Immature natural killer cell (primary cell): ENCODE measurements at regions not wholly inside any gene's neighbourhood (a gene's known extent, or its start where the extent isn't known, plus 50 kb on each side); places are given as distances from the start of the nearest gene placed in this dataset.
"Not testable (repeated sequence)": the region's sequence is repeated elsewhere in the genome, so short reads cannot be mapped to it uniquely, and the experiment has no call there.

Experiments
- DNase-seq, 3 donors: peaks; one replicate each; pipeline ENCODE4 v3.0.0; 2022; ENCODE audit warnings: mixed read lengths in 1 of 3
- H3K27ac Mint-ChIP-seq, 6 donors: one replicate each; pipeline ENCODE4 v1.8.0; 2020; ENCODE audit warnings: mixed read lengths in 6 of 6, mild to moderate bottlenecking in 5 of 6, inconsistent platforms in 4 of 6, moderate library complexity in 3 of 6
- H3K27me3 Mint-ChIP-seq, 3 donors: one replicate each; pipeline ENCODE4 v1.8.0; 2020 to 2021; ENCODE audit warnings: low read depth in 3 of 3, mild to moderate bottlenecking in 3 of 3, mixed read lengths in 3 of 3, moderate library complexity in 3 of 3, inconsistent platforms in 1 of 3
- H3K36me3 Mint-ChIP-seq, 3 donors: one replicate each; pipeline ENCODE4 v1.8.0; 2020; ENCODE audit warnings: mixed read lengths in 3 of 3, inconsistent platforms in 2 of 3, mild to moderate bottlenecking in 2 of 3
- H3K4me1 Mint-ChIP-seq, 2 donors: one replicate each; pipeline ENCODE4 v1.8.0; 2020; ENCODE audit warnings: inconsistent platforms in 2 of 2, mild to moderate bottlenecking in 2 of 2, mixed read lengths in 2 of 2, moderate library complexity in 1 of 2
- H3K4me3 Mint-ChIP-seq, 5 donors: one replicate each; pipeline ENCODE4 v1.8.0; 2020; ENCODE audit warnings: mild to moderate bottlenecking in 5 of 5, mixed read lengths in 5 of 5, inconsistent platforms in 3 of 5, moderate library complexity in 3 of 5
- H3K9me3 Mint-ChIP-seq, 6 donors: one replicate each; pipeline ENCODE4 v1.8.0; 2020; ENCODE audit warnings: mild to moderate bottlenecking in 6 of 6, mixed read lengths in 6 of 6, inconsistent platforms in 4 of 6, moderate library complexity in 3 of 6

DNA sequence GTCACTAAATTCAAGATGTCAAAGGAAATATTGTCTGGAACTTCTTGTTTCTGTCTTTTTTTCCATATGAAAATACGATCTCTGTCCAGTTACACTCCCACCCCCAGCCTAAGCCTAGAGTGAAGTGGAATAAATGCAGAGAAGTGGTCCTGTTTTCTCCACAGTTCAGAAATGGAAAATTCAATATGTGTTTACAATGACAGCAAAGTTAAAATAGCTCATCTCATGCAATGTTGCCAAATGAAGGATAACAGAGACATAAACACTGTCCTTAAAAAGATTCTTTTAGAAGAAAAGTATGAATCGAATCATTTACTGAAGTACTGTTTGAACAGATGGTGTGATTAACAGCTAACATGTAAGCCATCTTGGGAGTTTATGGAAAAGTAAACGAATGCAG, 160.8 kb upstream of the STK26 start:
- no peak overlapping the region for H3K27ac Mint-ChIP-seq
- no peak for DNase-seq
- H3K36me3 Mint-ChIP-seq = no peaks in the 10 kb centered on the region
- peaks cover 0 to 5% (median 3%) of the 10 kb centered on the region in 3 donors for H3K27me3 Mint-ChIP-seq
- H3K9me3 Mint-ChIP-seq = no peaks in the 10 kb centered on the region
- H3K4me3 Mint-ChIP-seq = no peak overlapping the region
- no peaks in the 10 kb centered on the region for H3K4me1 Mint-ChIP-seq

DNA sequence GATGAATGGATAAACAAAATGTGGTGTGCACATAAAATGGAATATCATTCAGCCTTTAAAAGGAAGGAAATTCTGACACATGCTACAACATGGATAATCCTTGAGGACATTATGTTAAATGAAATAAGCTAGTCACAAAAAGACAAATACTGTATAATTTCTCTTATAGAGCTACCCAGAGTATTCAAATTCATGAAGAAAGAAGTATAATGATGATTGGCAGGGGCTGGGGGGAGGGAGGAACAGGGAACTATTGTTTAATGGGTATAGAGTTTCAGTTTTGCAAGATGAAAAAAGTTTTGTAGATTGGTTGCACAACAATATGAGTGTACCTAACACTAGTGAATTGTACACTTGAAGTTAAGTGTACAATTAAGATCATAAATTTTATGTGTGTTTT, 153.9 kb upstream of the STK26 start:
- no peak overlapping the region for H3K27ac Mint-ChIP-seq
- no peaks in the 10 kb centered on the region for H3K4me1 Mint-ChIP-seq
- H3K4me3 Mint-ChIP-seq = no peak overlapping the region
- H3K27me3 Mint-ChIP-seq = peaks cover 0 to 10% (median 7%) of the 10 kb centered on the region in 3 donors
- H3K9me3 Mint-ChIP-seq = no peaks in the 10 kb centered on the region
- H3K36me3 Mint-ChIP-seq = no peaks in the 10 kb centered on the region
- DNase-seq = no peak

DNA sequence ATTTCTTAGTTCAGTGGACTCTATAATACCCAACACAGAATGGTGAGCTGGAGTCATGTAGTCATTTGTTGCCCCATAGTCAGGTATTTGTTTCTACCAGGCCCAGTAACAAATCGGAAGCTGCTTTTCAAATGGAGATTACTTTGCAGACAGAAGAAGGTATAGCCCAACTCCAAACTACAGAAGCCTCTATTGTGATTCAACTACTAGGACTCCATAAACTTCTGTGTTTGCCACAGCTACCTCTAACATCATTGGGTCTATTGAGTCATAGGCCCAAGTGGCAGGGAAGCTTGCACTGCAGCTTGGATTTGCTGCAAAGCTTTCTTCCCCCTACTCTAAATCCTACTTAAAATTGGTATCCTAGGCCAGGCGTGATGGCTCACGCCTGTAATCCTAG, 148.8 kb upstream of the STK26 start:
- no peak for DNase-seq
- H3K9me3 Mint-ChIP-seq = no peaks in the 10 kb centered on the region
- H3K27me3 Mint-ChIP-seq = peaks cover 0 to 5% (median under 1%) of the 10 kb centered on the region in 3 donors
- no peaks in the 10 kb centered on the region for H3K36me3 Mint-ChIP-seq
- H3K4me1 Mint-ChIP-seq = no peaks in the 10 kb centered on the region
- H3K4me3 Mint-ChIP-seq = no peak overlapping the region
- H3K27ac Mint-ChIP-seq = no peak overlapping the region

DNA sequence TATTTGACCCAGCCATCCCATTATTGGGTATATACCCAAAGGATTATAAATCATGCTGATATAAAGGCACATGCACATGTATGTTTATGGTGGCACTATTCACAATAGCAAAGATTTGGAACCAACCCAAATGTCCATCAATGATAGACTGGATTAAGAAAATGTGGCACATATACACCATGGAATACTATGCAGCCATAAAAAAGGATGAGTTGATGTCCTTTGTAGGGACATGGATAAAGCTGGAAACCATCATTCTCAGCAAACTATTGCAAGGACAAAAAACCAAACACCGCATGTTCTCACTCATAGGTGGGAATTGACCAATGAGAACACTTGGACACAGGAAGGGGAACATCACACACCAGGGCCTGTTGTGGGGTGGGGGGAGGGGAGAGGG, 147.3 kb upstream of the STK26 start:
- not testable (repeated sequence) for DNase-seq, H3K9me3 Mint-ChIP-seq, H3K27ac Mint-ChIP-seq, H3K27me3 Mint-ChIP-seq, H3K36me3 Mint-ChIP-seq, H3K4me1 Mint-ChIP-seq, H3K4me3 Mint-ChIP-seq

DNA sequence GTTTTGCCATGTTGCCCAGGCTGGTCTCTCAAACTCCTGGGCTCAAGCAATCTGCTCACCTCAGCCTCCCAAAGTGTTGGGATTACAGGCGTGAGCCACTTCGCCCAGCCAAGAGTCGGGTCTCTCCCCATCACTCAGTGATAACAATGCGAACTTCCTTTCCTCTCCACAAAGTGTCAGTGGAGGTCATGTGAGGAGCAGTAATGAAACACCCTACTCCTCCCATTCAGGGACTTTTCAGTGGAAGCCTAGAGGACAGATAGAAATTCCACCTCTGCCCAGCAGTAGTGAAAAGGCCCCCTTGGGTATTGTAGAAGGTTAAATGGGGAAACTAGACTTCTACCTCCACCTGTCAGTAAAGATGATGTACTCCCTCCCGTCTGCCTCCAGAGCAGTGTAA, 141.9 kb upstream of the STK26 start:
- Mint-ChIP-seq H3K27me3 (peaks cover 0 to 12% (median 1%) of the 10 kb centered on the region in 3 donors), H3K4me1 (no peaks in the 10 kb centered on the region), H3K36me3 (no peaks in the 10 kb centered on the region), H3K4me3 (no peak overlapping the region), H3K27ac (no peak overlapping the region), H3K9me3 (no peaks in the 10 kb centered on the region)
- no peak for DNase-seq

DNA sequence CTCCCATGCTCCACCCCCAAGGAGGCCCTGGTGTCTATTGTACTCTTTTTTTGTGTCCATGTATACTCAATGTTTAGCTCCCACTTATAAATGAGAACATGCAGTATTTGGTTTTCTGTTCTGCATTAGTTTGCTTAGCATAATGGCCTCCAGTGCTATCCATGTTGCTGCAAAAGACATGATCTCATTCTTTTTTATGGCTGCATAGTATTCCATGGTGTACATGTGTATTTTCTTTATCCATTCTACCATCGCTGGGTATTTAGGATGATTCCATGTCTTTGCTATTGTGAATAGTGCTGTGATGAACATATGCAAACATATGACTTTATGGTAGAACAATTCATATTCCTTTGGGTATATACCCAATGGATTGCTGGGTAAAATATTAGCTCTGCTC, 138.1 kb upstream of the STK26 start:
- not testable (repeated sequence) for H3K27ac Mint-ChIP-seq, H3K4me1 Mint-ChIP-seq

DNA sequence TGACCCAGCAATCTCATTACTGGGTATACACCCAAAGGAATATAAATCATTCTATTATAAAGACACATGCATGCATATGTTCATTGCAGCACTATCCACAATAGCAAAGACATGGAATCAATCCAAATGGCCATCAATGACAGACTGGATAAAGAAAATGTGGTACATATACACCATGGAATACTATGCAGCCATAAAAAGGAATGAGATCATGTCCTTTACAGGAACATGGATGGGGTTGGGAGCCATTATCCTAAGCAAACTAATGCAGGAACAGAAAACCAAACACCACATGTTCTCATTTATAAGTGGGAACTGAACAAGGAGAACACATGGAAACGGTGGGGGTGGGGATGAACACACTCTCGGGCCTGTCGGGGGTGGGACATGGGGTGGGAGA, 129.2 kb upstream of the STK26 start:
- not testable (repeated sequence) for H3K27me3 Mint-ChIP-seq, H3K4me1 Mint-ChIP-seq, H3K27ac Mint-ChIP-seq, DNase-seq, H3K36me3 Mint-ChIP-seq, H3K4me3 Mint-ChIP-seq, H3K9me3 Mint-ChIP-seq

More for the DNA sequence above, 138.1 kb upstream of the STK26 start:
- not testable (repeated sequence) for DNase-seq, H3K36me3 Mint-ChIP-seq, H3K9me3 Mint-ChIP-seq, H3K4me3 Mint-ChIP-seq
- peaks cover 0 to 24% (median 3%) of the 10 kb centered on the region in 3 donors for H3K27me3 Mint-ChIP-seq

DNA sequence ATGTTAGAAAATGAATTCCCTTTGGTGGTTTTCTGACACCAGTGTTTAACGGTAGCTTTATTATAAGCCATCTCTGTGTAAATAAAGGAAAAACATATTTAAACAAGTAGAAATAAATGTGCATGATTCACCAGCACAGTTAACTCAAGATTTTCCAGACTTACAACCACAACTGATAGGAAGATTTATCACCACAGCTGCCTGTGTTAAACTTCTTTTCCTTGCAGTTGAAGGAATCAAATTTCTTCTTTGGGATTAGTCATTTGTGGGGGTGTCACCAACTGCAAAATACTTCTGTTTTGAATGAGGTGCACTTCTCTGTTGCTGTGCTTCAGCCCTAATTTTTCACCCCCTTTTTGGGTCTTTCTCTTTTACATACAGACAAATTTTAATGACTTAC, 128.1 kb upstream of the STK26 start:
- Mint-ChIP-seq H3K36me3 (no peaks in the 10 kb centered on the region), H3K27ac (no peak overlapping the region), H3K4me3 (no peak overlapping the region), H3K9me3 (no peaks in the 10 kb centered on the region), H3K4me1 (no peaks in the 10 kb centered on the region), H3K27me3 (peaks cover 0 to 6% (median 0%) of the 10 kb centered on the region in 3 donors)
- DNase-seq = no peak

DNA sequence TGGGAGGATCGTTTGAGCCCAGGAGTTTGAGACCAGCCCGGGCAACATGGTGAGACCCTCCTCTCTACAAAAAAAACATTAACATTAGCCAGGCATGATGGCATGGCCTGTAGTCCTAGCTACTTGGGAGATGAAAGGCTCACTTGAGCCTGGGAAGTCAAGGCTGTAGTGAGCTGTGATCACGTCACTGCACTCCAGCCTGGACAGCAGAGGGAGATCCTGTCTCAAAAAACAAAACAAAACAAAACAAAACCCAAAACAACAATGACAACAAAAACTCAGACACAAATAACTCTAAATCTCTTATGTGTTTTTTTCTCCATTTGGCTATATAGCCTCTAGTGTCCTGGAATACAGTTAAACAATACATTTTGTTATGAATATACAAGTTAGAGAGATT, 127.3 kb upstream of the STK26 start:
- no peak overlapping the region for H3K4me3 Mint-ChIP-seq
- H3K36me3 Mint-ChIP-seq = no peaks in the 10 kb centered on the region
- no peaks in the 10 kb centered on the region for H3K9me3 Mint-ChIP-seq
- peak in 2 of 3 donors; percentile 5 to 13 for DNase-seq
- H3K27ac Mint-ChIP-seq = no peak overlapping the region
- H3K27me3 Mint-ChIP-seq = peaks cover 0 to 9% (median 0%) of the 10 kb centered on the region in 3 donors
- H3K4me1 Mint-ChIP-seq = no peaks in the 10 kb centered on the region

DNA sequence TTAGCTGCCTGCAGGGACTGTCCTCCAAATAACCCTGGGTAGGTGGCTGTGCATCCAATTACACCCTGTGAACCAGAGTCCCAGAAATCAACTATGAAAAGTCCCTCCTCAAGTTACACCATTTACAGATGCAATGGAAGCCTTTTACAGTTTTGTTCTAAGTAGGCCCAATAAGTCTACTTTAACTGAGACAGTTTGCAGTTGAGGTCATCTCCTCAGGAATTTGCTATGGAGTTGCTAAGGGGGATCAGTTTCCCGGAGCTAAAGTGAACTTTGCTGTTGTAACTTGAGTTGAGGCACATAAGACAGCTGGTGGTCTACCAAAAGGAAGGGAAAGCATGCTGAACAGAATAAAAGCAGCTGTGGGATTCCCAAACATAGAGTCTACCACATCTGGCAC, 121.6 kb upstream of the STK26 start:
- H3K27ac Mint-ChIP-seq = no peak overlapping the region
- no peaks in the 10 kb centered on the region for H3K4me1 Mint-ChIP-seq
- no peak overlapping the region for H3K4me3 Mint-ChIP-seq
- peaks cover 0 to 2% (median 0%) of the 10 kb centered on the region in 6 donors for H3K9me3 Mint-ChIP-seq
- H3K27me3 Mint-ChIP-seq = peaks cover 2 to 8% (median 2%) of the 10 kb centered on the region in 3 donors
- no peak for DNase-seq
- H3K36me3 Mint-ChIP-seq = no peaks in the 10 kb centered on the region

DNA sequence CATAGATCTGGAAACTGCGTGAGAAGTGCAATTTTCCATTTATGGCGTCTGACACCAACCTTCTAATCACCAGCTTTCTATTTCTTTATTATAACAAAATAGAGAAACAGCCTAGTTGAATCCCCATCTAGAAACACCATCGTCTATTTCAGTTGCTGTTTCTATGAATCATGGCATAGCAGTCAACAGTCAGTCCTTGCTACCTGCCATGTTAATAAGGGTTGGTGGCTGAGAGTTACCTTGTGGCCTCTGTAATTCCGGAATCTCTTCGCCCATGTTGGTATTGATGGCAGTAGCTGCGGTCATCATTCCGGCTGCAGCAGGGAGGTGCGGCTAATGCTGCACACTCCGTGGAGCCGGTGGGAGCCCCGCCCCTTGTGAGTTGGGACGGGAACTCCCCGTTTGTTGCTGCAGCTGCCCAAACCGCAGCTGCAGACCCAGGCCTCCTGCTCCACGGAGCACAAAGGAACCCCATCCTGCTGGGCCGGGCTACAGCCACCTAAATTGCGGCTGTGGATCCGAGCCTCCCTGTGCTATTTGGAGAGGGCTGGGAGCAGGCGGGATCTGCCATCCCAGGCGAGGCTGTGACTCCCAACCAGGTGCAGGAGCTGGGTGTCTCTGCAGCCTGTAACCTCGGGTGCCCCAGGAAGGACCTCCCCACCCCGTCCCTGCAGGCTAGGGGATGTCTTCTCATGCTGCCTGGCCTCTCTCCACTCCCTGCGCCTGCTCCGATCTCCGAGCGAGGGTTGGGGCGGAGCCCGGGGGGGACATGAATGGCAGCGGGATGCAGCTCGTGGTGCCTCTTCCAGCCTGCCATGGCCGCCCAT, 115.4 kb upstream of the STK26 start:
- no peak overlapping the region for H3K27ac Mint-ChIP-seq
- no peaks in the 10 kb centered on the region for H3K4me1 Mint-ChIP-seq
- no peak for DNase-seq
- H3K4me3 Mint-ChIP-seq = no peak overlapping the region
- peaks cover 0 to 2% (median 0%) of the 10 kb centered on the region in 6 donors for H3K9me3 Mint-ChIP-seq
- no peaks in the 10 kb centered on the region for H3K36me3 Mint-ChIP-seq
- peaks cover 2 to 6% (median 6%) of the 10 kb centered on the region in 3 donors for H3K27me3 Mint-ChIP-seq

DNA sequence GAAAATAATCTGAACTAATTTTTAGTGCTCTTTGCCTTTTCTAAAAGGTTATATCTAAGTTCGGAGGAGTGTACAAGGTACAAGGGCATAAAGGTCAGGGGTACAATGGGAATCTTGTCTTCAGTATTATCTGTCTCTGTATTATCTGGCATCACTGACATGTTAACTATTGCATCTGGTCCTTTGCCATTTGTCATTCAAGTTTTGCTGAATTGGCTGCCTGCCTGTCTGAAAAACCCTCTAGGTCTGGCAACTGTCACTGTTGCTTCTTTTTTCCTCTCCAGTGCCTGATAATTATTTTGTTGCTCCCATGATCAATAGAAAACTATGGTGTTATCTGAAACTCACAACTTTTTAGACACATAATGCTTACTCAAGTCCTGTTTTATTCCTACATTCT, 112.5 kb upstream of the STK26 start:
- H3K27ac Mint-ChIP-seq = no peak overlapping the region
- peaks cover 2 to 8% (median 5%) of the 10 kb centered on the region in 3 donors for H3K27me3 Mint-ChIP-seq
- peaks cover 0 to 4% (median 0%) of the 10 kb centered on the region in 3 donors for H3K36me3 Mint-ChIP-seq
- no peaks in the 10 kb centered on the region for H3K4me1 Mint-ChIP-seq
- no peak for DNase-seq
- no peaks in the 10 kb centered on the region for H3K9me3 Mint-ChIP-seq
- H3K4me3 Mint-ChIP-seq = no peak overlapping the region

DNA sequence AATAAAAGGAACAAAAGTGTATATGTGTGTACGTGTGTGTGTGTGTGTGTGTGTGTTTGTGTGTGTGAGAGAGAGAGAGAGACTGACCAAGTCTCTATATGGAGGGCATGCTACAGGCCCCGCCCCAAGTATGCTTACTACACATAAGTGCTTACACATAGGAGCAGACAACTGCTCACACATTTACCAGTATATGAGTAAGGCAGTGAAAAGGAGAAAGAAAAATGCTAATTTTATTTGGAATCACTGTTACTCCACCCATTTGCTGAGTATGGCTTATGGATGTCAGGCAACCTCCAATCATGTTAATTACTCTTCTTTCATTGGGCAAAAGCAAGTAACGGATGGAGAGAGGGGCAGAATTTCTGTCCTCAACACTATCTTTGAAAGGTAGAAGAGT, 107.6 kb upstream of the STK26 start:
- Mint-ChIP-seq H3K27me3 (peaks cover 2 to 22% (median 2%) of the 10 kb centered on the region in 3 donors), H3K27ac (no peak overlapping the region), H3K4me3 (no peak overlapping the region), H3K36me3 (peaks cover 0 to 4% (median 0%) of the 10 kb centered on the region in 3 donors), H3K4me1 (no peaks in the 10 kb centered on the region), H3K9me3 (no peaks in the 10 kb centered on the region)
- DNase-seq = no peak

DNA sequence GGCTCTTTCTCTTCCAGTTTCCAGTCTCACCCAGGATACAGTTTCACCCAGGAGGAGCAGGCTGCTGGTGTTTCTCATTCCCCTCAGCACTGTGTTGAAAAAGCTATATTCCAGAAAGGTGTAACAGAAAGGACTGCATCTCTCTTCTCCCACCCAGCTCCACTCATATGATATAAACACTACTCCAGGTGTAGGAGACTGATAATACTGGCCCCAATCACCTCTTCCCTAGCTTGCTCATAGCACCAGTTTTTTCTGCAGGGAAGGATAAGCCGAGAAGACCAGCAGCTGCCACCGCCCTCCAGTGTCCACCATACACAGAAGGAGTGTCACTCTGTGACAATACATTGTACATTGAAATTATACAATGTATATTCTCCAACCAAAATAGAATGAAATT, 105.5 kb upstream of the STK26 start:
- no peaks in the 10 kb centered on the region for H3K9me3 Mint-ChIP-seq
- peaks cover 2 to 32% (median 3%) of the 10 kb centered on the region in 3 donors for H3K27me3 Mint-ChIP-seq
- peaks cover 0 to 4% (median 0%) of the 10 kb centered on the region in 3 donors for H3K36me3 Mint-ChIP-seq
- no peak overlapping the region for H3K27ac Mint-ChIP-seq
- H3K4me3 Mint-ChIP-seq = no peak overlapping the region
- DNase-seq = no peak
- peaks cover 0 to 4% of the 10 kb centered on the region in 2 donors for H3K4me1 Mint-ChIP-seq

DNA sequence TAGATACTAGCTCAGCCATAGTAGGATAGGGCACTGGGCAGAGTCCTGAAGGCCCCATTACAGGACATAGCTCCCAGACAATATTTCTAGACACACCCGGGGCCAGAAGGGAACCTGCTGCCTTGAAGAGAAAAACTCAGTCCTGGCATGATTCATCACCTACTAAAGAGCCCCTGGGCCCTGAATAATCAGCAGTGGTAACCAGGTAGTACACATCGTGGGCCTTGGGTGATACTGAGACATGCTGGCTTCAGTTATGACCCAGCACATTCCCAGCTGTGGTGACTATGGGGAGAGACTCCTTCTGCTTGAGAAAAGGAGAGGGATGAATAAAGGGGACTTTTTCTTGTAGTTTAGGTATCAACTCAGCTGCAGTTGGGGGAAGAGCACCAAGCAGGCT, 104.3 kb upstream of the STK26 start:
- Mint-ChIP-seq H3K9me3 (no peaks in the 10 kb centered on the region), H3K27me3 (peaks cover 2 to 29% (median 3%) of the 10 kb centered on the region in 3 donors), H3K4me3 (no peak overlapping the region), H3K4me1 (peaks cover 0 to 4% of the 10 kb centered on the region in 2 donors), H3K36me3 (peaks cover 0 to 4% (median 0%) of the 10 kb centered on the region in 3 donors), H3K27ac (no peak overlapping the region)
- DNase-seq = no peak
